Dermis blood vessel endothelial cell (primary cell): ENCODE measurements at regions not wholly inside any gene's neighbourhood (a gene's known extent, or its start where the extent isn't known, plus 50 kb on each side); places are given as distances from the start of the nearest gene placed in this dataset.
"Not testable (repeated sequence)": the region's sequence is repeated elsewhere in the genome, so short reads cannot be mapped to it uniquely, and the experiment has no call there.

ENCODE experiments used
- DNase-seq: peaks from one replicate; pipeline ENCODE4 v3.0.0; 2010

DNA sequence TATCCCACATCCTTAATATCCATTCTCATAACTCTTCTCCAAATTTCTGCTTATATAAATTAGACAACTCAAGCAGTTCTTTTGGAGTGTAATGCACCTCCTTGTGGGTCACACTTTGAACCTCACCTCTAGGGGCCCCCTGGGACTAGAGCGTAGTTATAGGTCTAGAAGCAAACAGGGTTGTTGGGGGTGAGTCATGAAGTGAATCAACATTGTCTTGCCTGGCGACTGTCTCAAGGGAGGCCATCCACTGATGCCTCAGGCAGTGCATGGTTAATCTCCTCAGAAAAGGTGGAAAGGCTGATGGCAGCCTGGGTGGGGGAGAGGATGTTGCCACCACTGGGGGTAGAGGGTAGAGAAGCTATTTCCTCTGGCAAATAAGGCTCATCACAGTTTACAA, 129.1 kb downstream of the TNFRSF21 start:
- no peak for DNase-seq

DNA sequence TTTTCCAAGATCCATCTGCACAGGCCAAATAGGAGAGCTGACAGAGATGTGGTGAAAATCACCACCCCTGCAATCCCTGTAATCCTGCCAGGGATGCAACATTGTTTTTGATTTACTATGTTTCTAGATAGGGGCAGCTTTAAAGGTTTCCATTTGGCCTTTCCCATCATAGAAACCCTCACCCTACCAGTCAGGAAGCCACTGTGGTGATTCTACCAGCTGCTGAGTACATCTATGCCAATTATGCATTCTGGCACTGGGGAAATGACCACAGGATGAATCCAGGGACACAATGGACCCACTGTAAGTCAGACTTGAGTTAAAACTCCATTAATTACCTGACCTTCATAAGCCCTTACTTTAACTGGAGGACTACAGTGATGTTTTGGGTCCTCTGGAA, 130.4 kb downstream of the TNFRSF21 start:
- DNase-seq = no peak

DNA sequence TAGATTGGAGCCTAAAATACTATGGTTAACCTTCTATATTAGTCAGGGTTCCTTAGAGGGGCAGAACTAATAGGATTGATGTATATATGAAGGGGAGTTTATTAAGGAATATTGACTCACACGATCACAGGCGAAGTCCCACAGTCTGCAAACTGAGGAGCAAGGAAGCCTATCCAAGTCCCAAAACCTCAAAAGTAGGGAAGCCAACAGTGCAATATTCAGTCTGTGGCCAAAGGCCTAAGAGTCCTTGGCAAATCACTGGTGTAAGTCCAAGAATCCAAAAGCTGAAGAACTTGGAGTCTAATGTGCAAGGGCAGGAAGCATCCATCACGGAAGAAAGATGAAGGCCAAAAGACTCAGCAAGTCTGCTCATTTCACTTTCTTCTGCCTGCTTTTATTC, 133.5 kb upstream of the ADGRF1 start:
- DNase-seq = no peak

GRCh38 chr6:47174502-47175023, 132.4 kb upstream of the ADGRF1 start:
- DNase-seq = no peak

GRCh38 chr6:47174063-47174462, 131.9 kb upstream of the ADGRF1 start:
- not testable (repeated sequence) for DNase-seq

DNA sequence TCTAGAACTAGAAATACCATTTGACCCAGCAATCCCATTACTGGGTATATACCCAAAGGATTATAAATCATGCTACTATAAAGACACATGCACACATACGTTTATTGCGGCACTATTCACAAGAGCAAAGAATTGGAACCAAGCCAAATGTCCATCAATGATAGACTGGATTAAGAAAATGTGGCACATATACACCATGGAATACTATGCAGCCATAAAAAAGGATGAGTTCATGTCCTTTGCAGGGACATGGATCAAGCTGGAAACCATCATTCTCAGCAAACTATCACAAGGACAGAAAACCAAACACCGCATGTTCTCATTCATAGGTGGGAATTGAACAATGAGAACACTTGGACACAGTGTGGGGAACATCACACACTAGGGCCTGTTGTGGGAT, 131.0 kb upstream of the ADGRF1 start:
- DNase-seq = not testable (repeated sequence)

- DNase-seq = no peak
Measured at GRCh38 chr6:47170617-47170947, 128.4 kb upstream of the ADGRF1 start.

DNA sequence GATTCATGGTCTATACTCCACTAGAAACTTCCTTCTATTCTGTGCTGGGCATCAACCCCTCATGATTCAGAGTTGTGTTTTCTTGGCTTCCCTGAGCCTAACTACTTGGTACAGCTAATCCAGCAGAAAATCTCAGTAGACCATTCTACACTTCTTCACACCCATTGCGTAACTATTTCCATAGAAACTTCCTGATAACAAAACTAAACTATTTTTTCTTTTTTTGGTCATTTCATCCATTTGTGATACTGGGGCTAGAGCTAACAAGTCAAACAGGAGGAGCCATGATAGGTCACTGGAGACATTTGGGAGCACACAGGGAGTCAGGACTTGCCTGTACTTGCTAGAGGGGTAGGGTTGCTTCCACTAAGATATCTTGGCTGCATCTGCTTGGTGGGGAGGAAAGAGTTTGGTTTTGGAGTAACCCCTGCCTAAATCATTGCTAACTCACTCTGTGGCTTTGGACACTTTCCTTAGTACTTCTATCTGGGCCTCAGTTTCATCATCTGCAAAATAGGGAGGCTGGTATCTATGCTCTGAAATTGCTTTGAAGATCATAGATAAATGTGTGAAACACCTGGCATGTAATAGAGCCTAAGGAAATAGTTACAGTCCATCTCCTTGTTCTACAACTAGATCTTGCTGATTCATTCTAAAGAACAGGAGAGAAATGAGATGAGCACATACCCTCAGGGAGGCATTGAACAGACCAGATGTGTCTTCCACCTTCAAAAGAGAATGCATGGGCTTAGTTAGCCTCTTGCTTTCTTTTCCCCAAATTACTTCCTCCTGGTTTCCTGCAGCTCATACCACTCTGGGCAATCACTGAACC, 127.9 kb upstream of the ADGRF1 start:
- no peak for DNase-seq

- DNase-seq = no peak
Measured at GRCh38 chr6:47168180-47168579, 126.0 kb upstream of the ADGRF1 start.

GRCh38 chr6:47165918-47166317, 123.8 kb upstream of the ADGRF1 start:
- DNase-seq = no peak

DNA sequence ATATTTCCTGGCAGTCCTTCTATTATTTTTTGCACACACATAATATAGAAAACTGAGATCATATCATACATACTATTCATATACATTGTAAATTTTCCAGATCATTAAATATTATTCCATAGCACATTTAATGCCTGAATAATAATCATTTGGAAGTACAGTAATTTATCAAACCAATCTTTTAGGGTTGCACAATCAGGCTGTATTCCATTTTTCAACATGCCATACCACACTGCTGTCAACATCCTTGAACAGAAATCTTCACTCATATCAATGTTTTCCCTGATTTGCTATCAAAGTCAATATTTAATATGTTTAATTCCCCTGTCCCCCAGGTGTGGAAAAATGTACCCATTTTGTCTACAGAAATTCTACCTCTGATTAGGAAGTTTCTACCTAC, 122.7 kb upstream of the ADGRF1 start:
- DNase-seq = no peak

- DNase-seq = no peak
Measured at GRCh38 chr6:47163536-47163935, 121.4 kb upstream of the ADGRF1 start.

DNA sequence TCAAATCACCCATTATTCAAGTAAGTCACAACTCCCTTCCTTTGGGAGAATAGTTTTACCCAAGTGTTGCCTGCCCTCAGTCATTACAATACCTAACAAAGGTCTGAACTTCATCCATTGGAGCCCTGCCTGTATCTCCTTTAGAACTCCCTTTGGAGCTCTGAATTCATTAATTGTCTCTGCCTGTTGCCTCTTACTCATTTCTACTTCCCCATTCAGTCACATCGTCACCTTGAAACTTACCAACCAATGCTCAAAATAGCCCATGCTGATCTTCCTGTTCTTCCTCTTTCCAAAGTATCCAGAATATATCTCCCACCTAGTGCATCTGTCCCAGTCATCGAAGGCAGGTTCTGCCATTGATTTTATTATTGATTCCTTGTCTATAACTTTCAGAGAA, 120.7 kb upstream of the ADGRF1 start:
- no peak for DNase-seq

GRCh38 chr6:47162231-47162630, 120.1 kb upstream of the ADGRF1 start:
- DNase-seq = no peak

DNA sequence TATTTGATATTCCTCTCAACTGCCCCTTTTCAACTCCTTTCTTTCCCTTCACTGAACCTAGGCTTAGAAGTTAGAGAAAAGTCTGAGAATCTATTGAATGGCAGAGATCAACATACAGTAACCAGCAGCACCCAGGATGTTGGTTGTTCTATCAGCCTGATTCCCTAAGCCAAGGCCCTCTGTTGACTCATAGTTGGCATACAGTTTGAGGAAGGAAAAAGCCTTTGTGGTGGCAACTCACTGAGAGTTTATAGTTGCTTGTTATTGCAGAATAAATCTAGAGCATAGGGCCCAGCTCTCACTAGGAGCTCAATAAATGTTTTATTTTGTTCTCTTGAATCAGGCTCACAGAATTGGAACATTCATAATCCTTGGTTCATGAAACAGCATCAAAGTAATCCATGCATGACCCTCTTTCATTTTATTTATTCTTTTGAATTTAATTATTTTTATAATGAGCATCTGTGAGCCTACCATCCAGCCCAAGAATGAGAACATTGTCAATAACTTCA, 119.1 kb upstream of the ADGRF1 start:
- DNase-seq = no peak

GRCh38 chr6:47160702-47161101, 118.6 kb upstream of the ADGRF1 start:
- no peak for DNase-seq

- DNase-seq = no peak
Measured at GRCh38 chr6:47159763-47160162, 117.6 kb upstream of the ADGRF1 start.

- DNase-seq = no peak
Measured at GRCh38 chr6:47157653-47158219, 115.6 kb upstream of the ADGRF1 start.

GRCh38 chr6:47157063-47157462, 114.9 kb upstream of the ADGRF1 start:
- DNase-seq = no peak

DNA sequence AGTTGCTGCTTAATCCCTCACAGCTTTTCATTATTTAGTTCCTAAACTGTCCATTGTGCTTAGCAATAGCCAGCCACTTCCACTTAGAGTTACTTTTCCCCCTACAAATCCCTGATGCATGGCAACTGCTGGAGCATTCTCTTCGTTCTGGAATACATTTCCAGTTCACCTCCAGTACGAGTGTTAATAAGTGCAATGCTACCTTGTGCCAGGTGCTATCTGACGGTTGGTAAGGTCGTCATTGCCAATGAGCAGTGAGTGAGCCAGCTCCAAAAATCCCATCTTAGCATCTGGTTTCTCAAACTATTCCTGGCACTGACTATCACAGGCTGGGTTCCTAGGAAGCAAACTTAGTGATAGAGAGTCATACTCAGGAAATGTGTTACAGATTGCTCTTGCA, 114.1 kb upstream of the ADGRF1 start:
- no peak for DNase-seq

- no peak for DNase-seq
Measured at GRCh38 chr6:47153404-47153755, 111.2 kb upstream of the ADGRF1 start.

GRCh38 chr6:47152666-47153403, 110.7 kb upstream of the ADGRF1 start:
- DNase-seq = peak; percentile 28

DNA sequence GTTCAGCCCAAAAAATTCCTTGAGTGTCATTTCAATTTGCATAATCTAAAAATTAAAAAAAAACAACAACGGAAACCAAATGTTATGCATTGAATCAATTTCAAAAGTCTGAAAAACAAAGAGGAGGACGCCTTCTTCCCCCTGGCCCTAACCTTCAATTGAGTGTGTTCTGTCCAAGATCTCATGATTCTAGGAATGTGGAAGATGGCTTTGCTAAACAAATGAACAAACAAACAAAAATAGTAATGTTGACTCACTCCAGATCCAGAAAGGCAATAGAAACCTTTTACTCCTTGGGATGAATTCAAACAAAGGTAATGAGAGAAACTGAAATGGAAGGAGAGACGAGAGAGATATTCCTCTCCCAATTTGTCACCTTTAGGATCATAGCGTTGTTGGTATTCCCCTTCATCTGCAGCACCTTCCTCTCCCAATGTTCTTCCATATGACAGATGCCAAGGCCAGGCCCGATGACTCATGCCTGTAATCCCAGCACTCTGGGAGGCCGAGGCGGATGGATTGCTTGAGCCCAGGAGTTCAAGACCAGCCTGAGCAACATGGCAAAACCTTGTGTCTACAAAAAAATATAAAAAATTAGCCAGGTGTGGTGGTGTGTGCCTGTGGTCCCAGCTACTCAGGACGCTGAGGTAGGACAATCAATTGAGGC, 109.2 kb upstream of the ADGRF1 start:
- DNase-seq = no peak
